SK-N-SH treated with all-trans-retinoic acid at 6 μM for 48 hours (cell line): ENCODE measurements at regions not wholly inside any gene's neighbourhood (a gene's known extent, or its start where the extent isn't known, plus 50 kb on each side); places are given as distances from the start of the nearest gene placed in this dataset.

ENCODE experiments used
- ARNTL ChIP-seq: fragments of 450-650 bp; formaldehyde crosslinking; IDR thresholded peaks from 2 replicates; pipeline ENCODE4 v1.5.0; 2020; ENCODE audit warnings: low read depth, mild to moderate bottlenecking, moderate library complexity, borderline replicate concordance
- CSDC2 ChIP-seq: fragments of 250-450 bp; sonication (Bioruptor Pico); IDR thresholded peaks from 2 replicates; pipeline ENCODE4 v1.5.0; 2020; ENCODE audit warnings: mild to moderate bottlenecking, moderate library complexity
- OSR1 ChIP-seq: fragments of 250-450 bp; sonication (Bioruptor Pico); IDR thresholded peaks from 2 replicates; pipeline ENCODE4 v1.8.0; 2022; ENCODE audit warnings: moderate library complexity, mild to moderate bottlenecking, inconsistent platforms
- PPARA ChIP-seq: fragments of 250-450 bp; sonication (Bioruptor Pico); IDR thresholded peaks from 2 replicates; pipeline ENCODE4 v1.5.0; 2020; ENCODE audit warnings: mild to moderate bottlenecking, borderline replicate concordance
- SNAI2 ChIP-seq: fragments of 250-450 bp; sonication (Bioruptor Pico); IDR thresholded peaks from 2 replicates; pipeline ENCODE4 v1.5.0; 2020; ENCODE audit warnings: mild to moderate bottlenecking, moderate library complexity
- ZFP30 ChIP-seq: fragments of 450-650 bp; formaldehyde crosslinking; IDR thresholded peaks from 2 replicates; pipeline ENCODE4 v1.5.0; 2022; ENCODE audit warnings: mild to moderate bottlenecking, moderate library complexity
- TF ChIP-seq, protein P1 (sequence below): fragments of 250-450 bp; sonication (Bioruptor Pico); IDR thresholded peaks from 2 replicates; pipeline ENCODE4 v1.8.0; 2020; ENCODE audit warnings: mild to moderate bottlenecking, moderate library complexity, borderline replicate concordance

DNA sequence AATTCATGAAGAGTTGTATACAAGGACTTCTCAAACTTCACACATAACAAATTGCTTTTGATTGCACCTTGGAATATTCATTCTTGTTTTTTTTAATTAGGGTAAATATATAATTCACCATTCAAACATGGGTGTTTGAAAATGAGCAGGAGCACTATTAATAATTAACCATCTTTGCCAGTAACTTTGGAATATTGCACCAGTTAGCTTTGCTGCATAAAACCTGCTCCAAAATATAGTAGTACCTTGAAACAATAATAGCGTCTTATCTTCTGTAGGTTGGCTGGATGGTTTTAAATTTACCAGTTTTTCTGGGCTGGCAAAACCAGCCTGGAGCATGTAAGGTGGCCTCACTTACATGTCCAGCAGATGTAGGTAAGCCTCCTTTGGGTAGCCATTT, 1112.4 kb downstream of the TRHDE start:
- TF ChIP-seq ARNTL (CRISPR knock-in tag) (no peak), PPARA (CRISPR knock-in tag) (no peak), OSR1 (no peak), SNAI2 (CRISPR knock-in tag) (no peak), CSDC2 (CRISPR knock-in tag) (no peak), ZFP30 (CRISPR knock-in tag) (no peak)
- TF ChIP-seq, protein P1, sequence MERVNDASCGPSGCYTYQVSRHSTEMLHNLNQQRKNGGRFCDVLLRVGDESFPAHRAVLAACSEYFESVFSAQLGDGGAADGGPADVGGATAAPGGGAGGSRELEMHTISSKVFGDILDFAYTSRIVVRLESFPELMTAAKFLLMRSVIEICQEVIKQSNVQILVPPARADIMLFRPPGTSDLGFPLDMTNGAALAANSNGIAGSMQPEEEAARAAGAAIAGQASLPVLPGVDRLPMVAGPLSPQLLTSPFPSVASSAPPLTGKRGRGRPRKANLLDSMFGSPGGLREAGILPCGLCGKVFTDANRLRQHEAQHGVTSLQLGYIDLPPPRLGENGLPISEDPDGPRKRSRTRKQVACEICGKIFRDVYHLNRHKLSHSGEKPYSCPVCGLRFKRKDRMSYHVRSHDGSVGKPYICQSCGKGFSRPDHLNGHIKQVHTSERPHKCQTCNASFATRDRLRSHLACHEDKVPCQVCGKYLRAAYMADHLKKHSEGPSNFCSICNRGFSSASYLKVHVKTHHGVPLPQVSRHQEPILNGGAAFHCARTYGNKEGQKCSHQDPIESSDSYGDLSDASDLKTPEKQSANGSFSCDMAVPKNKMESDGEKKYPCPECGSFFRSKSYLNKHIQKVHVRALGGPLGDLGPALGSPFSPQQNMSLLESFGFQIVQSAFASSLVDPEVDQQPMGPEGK (CRISPR knock-in tag): no peak
